ENCODE measurements at regions not wholly inside any gene's neighbourhood (a gene's known extent, or its start where the extent isn't known, plus 50 kb on each side); places are given as distances from the start of the nearest gene placed in this dataset.
"Not testable (repeated sequence)": the region's sequence is repeated elsewhere in the genome, so short reads cannot be mapped to it uniquely, and the experiment has no call there.

- no peak for DNase-seq (ENCODE audit: low read depth, low spot score)
- no peak overlapping the region for H3K4me3 ChIP-seq (ENCODE audit: low read length)
These were observed 134.6 kb downstream of the TENT5C start for GRCh38 chr1:117740496-117740895.

- not testable (repeated sequence) for H3K4me3 ChIP-seq (ENCODE audit: low read length); DNase-seq (ENCODE audit: low read depth, low spot score)
These were observed 140.7 kb downstream of the TENT5C start for GRCh38 chr1:117746565-117746964.

- no peak overlapping the region for H3K4me3 ChIP-seq (ENCODE audit: low read length)
- DNase-seq (ENCODE audit: low read depth, low spot score), result no peak
These were observed 141.8 kb downstream of the TENT5C start for GRCh38 chr1:117747605-117748004.

GRCh38 chr1:117751321-117751720 lies 145.5 kb downstream of the TENT5C start:
- H3K4me3 ChIP-seq (ENCODE audit: low read length), result no peak overlapping the region
- DNase-seq (ENCODE audit: low read depth, low spot score), result no peak

- no peak overlapping the region for H3K4me3 ChIP-seq (ENCODE audit: low read length)
- no peak for DNase-seq (ENCODE audit: low read depth, low spot score)
These were observed 146.8 kb downstream of the TENT5C start for GRCh38 chr1:117752661-117753060.

GRCh38 chr1:117753232-117753631 lies 147.4 kb downstream of the TENT5C start:
- no peak overlapping the region for H3K4me3 ChIP-seq (ENCODE audit: low read length)
- DNase-seq (ENCODE audit: low read depth, low spot score), result no peak

- DNase-seq (ENCODE audit: low read depth, low spot score), result no peak
These were observed 147.8 kb downstream of the TENT5C start for GRCh38 chr1:117753652-117754051.

GRCh38 chr1:117754061-117754969 lies 148.5 kb downstream of the TENT5C start:
- DNase-seq (ENCODE audit: low read depth, low spot score), result peak; percentile 48
- H3K4me3 ChIP-seq (ENCODE audit: low read length), result no peak overlapping the region

More at GRCh38 chr1:117753652-117754051, 147.8 kb downstream of the TENT5C start:
- H3K4me3 ChIP-seq (ENCODE audit: low read length), result no peak overlapping the region

GRCh38 chr1:117757668-117758067 lies 151.8 kb downstream of the TENT5C start:
- H3K4me3 ChIP-seq (ENCODE audit: low read length), result no peak overlapping the region
- DNase-seq (ENCODE audit: low read depth, low spot score), result no peak

- no peak overlapping the region for H3K4me3 ChIP-seq (ENCODE audit: low read length)
- DNase-seq (ENCODE audit: low read depth, low spot score), result peak; percentile 71
These were observed 152.8 kb downstream of the TENT5C start for GRCh38 chr1:117758444-117759316.

GRCh38 chr1:117759535-117759934 lies 153.7 kb downstream of the TENT5C start:
- no peak for DNase-seq (ENCODE audit: low read depth, low spot score)
- no peak overlapping the region for H3K4me3 ChIP-seq (ENCODE audit: low read length)

GRCh38 chr1:117760069-117760468 lies 154.2 kb downstream of the TENT5C start:
- H3K4me3 ChIP-seq (ENCODE audit: low read length), result no peak overlapping the region
- no peak for DNase-seq (ENCODE audit: low read depth, low spot score)

GRCh38 chr1:117760485-117760884 lies 154.6 kb downstream of the TENT5C start:
- no peak overlapping the region for H3K4me3 ChIP-seq (ENCODE audit: low read length)
- no peak for DNase-seq (ENCODE audit: low read depth, low spot score)

- DNase-seq (ENCODE audit: low read depth, low spot score); H3K4me3 ChIP-seq (ENCODE audit: low read length): not testable (repeated sequence)
These were observed 161.7 kb downstream of the GDAP2 start for GRCh38 chr1:117767756-117768155.

GRCh38 chr1:117770981-117771531 lies 158.4 kb downstream of the GDAP2 start:
- H3K4me3 ChIP-seq (ENCODE audit: low read length), result no peak overlapping the region
- no peak for DNase-seq (ENCODE audit: low read depth, low spot score)

GRCh38 chr1:117779364-117779763 lies 150.1 kb downstream of the GDAP2 start:
- DNase-seq (ENCODE audit: low read depth, low spot score), result no peak
- H3K4me3 ChIP-seq (ENCODE audit: low read length), result no peak overlapping the region

GRCh38 chr1:117780687-117781475 lies 148.5 kb downstream of the GDAP2 start:
- no peak overlapping the region for H3K4me3 ChIP-seq (ENCODE audit: low read length)

GRCh38 chr1:117782056-117782455 lies 147.4 kb downstream of the GDAP2 start:
- H3K4me3 ChIP-seq (ENCODE audit: low read length), result no peak overlapping the region
- no peak for DNase-seq (ENCODE audit: low read depth, low spot score)

More at GRCh38 chr1:117780687-117781475, 148.5 kb downstream of the GDAP2 start:
- DNase-seq (ENCODE audit: low read depth, low spot score), result no peak

Data from Jurkat, Clone E6-1 (cell line).